ENCODE measurements at regions not wholly inside any gene's neighbourhood (a gene's known extent, or its start where the extent isn't known, plus 50 kb on each side); places are given as distances from the start of the nearest gene placed in this dataset.
"Not testable (repeated sequence)": the region's sequence is repeated elsewhere in the genome, so short reads cannot be mapped to it uniquely, and the experiment has no call there.

DNA sequence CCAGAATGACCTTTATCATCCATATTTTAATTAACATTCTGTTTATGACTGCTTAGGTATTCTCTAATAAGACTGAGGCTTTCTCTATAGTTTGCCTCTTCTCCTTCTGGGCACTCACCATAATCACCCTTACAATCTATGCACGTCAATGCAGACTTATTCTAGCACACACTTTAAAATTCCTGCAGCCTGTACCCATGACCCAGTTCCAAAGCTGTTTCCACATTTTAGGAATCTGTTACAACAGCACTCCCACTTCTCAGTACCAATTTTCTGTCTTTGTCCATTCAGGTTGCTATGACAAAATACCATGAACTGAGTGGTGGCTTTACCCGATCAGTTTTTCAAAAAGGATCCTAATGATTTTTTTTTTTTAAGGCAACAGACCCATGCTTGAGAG lies 103.5 kb downstream of the SOX14 start:
- no peaks in the 10 kb centered on the region for H3K4me1 ChIP-seq
- WGBS, 2 donors: 79 to 83% methylated on average over 2 of the region's 2 CpGs
- ATAC-seq (no peak), DNase-seq (no peak)
- intact Hi-C loops (cut with DNase I): no loop called here
- TF ChIP-seq, protein P1, sequence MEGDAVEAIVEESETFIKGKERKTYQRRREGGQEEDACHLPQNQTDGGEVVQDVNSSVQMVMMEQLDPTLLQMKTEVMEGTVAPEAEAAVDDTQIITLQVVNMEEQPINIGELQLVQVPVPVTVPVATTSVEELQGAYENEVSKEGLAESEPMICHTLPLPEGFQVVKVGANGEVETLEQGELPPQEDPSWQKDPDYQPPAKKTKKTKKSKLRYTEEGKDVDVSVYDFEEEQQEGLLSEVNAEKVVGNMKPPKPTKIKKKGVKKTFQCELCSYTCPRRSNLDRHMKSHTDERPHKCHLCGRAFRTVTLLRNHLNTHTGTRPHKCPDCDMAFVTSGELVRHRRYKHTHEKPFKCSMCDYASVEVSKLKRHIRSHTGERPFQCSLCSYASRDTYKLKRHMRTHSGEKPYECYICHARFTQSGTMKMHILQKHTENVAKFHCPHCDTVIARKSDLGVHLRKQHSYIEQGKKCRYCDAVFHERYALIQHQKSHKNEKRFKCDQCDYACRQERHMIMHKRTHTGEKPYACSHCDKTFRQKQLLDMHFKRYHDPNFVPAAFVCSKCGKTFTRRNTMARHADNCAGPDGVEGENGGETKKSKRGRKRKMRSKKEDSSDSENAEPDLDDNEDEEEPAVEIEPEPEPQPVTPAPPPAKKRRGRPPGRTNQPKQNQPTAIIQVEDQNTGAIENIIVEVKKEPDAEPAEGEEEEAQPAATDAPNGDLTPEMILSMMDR (IDR thresholded peaks at IDR 0.05): no peak
- no peaks in the 10 kb centered on the region for H3K36me3 ChIP-seq
- H3K27me3 ChIP-seq: no peaks in the 10 kb centered on the region
- H3K4me3 ChIP-seq: no peak overlapping the region
- peaks cover 0 to 38% (median 11%) of the 10 kb centered on the region in 11 donors for H3K9me3 ChIP-seq
- H3K27ac ChIP-seq: no peak overlapping the region

GRCh38 chr3:137869022-137869421 lies 104.9 kb downstream of the SOX14 start:
- H3K27ac ChIP-seq: no peak overlapping the region
- H3K4me1 ChIP-seq: no peaks in the 10 kb centered on the region
- 78 to 82% methylated on average over 5 of the region's 5 CpGs for WGBS, 2 donors
- no peaks in the 10 kb centered on the region for H3K36me3 ChIP-seq
- peaks cover 0 to 38% (median 11%) of the 10 kb centered on the region in 11 donors for H3K9me3 ChIP-seq
- intact Hi-C loops (cut with DNase I): no loop called here
- TF ChIP-seq, protein P1 (IDR thresholded peaks at IDR 0.05): no peak
- ATAC-seq (no peak), DNase-seq (no peak)
- no peak overlapping the region for H3K4me3 ChIP-seq
- H3K27me3 ChIP-seq: no peaks in the 10 kb centered on the region

DNA sequence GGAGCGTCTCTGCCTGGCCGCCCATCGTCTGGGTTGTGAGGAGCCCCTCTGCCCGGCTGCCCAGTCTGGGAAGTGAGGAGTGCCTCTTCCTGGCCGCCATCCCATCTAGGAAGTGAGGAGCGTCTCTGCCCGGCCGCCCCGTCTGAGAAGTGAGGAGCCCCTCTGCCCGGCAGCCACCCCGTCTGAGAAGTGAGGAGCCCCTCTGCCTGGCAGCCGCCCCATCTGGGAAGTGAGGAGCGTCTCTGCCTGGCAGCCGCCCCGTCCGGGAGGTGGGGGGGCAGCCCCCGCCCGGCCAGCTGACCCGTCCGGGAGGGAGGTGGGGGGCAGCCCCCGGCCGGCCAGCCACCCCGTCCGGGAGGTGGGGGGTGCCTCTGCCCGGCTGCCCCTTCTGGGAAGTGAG lies 108.5 kb downstream of the SOX14 start:
- peaks cover 0 to 38% (median 11%) of the 10 kb centered on the region in 11 donors for H3K9me3 ChIP-seq
- WGBS, 2 donors: 93% methylated on average over 21 to 25 of the region's 25 CpGs
- not testable (repeated sequence) for ATAC-seq

GRCh38 chr3:137896842-137897241 lies 113.1 kb upstream of the CLDN18 start:
- DNase-seq; H3K4me1 ChIP-seq; H3K27me3 ChIP-seq; H3K4me3 ChIP-seq; intact Hi-C loops (cut with DNase I); H3K9me3 ChIP-seq; H3K36me3 ChIP-seq; ATAC-seq; H3K27ac ChIP-seq: not testable (repeated sequence)
- 68 to 69% methylated on average over 6 of the region's 6 CpGs for WGBS, 2 donors

More for the DNA sequence above, 108.5 kb downstream of the SOX14 start:
- intact Hi-C loops (cut with DNase I); H3K4me3 ChIP-seq; H3K4me1 ChIP-seq; H3K36me3 ChIP-seq; H3K27me3 ChIP-seq; DNase-seq; H3K27ac ChIP-seq: not testable (repeated sequence)

- TF ChIP-seq, protein P1 (IDR thresholded peaks at IDR 0.05): no peak
- 90 to 91% methylated on average over 10 of the region's 10 CpGs for WGBS, 2 donors
- Histone ChIP-seq H3K4me1 (no peaks in the 10 kb centered on the region), H3K36me3 (no peaks in the 10 kb centered on the region), H3K27me3 (no peaks in the 10 kb centered on the region), H3K27ac (no peak overlapping the region), H3K9me3 (peaks cover 0 to 37% (median 6%) of the 10 kb centered on the region in 11 donors), H3K4me3 (no peak overlapping the region)
- ATAC-seq (no peak), DNase-seq (no peak)
- intact Hi-C loops (cut with DNase I): no loop called here
Observed at GRCh38 chr3:137906985-137907649, 102.8 kb upstream of the CLDN18 start.
